PFSK-1 (cell line): ENCODE measurements at regions not wholly inside any gene's neighbourhood (a gene's known extent, or its start where the extent isn't known, plus 50 kb on each side); places are given as distances from the start of the nearest gene placed in this dataset.

Experiments
- SIN3A ChIP-seq: IDR thresholded peaks from 2 replicates; pipeline ENCODE4 v1.6.1; 2012; ENCODE audit warnings: mild to moderate bottlenecking, low read length, moderate library complexity, borderline replicate concordance; ENCODE audit not compliant: insufficient read depth
- TAF1 ChIP-seq: IDR thresholded peaks from 2 replicates; pipeline ENCODE4 v1.6.1; 2012; ENCODE audit warnings: low read length, control low read depth, borderline replicate concordance; ENCODE audit not compliant: insufficient read depth

GRCh38 chr9:85402551-85402950, 339.2 kb downstream of the AGTPBP1 start:
- no peak for TF ChIP-seq TAF1
- TF ChIP-seq SIN3A = no peak
